H1 (cell line): ENCODE measurements at regions not wholly inside any gene's neighbourhood (a gene's known extent, or its start where the extent isn't known, plus 50 kb on each side); places are given as distances from the start of the nearest gene placed in this dataset.
A peak's percentile ranks its signal among the peaks of the same experiment; 100 is the strongest.

Experiments used
- CTCF ChIA-PET: fragments of 300-600 bp; sonication (Branson Sonifier 250); formaldehyde crosslinking; loops from one replicate; lab custom pipeline; 2021; ENCODE audit not compliant: partially characterized antibody; lab: Charles Lee
- POLR2A ChIA-PET: fragments of 300-600 bp; sonication (Branson Sonifier 250); formaldehyde crosslinking; loops from one replicate; lab custom pipeline; 2021; ENCODE audit warnings: inconsistent platforms; ENCODE audit not compliant: partially characterized antibody; lab: Charles Lee
- DNase-seq, 2 experiments: peaks; one replicate each; pipeline versions ENCODE4 v3.0.0 to v3.0.0-alpha.2; 2010 to 2022; ENCODE audit warnings: low spot score in 2 of 2, low read depth in 1 of 2, mixed read lengths in 1 of 2
- FAIRE-seq: peaks from 2 replicates; lab custom pipeline; 2011; peaks lifted over from hg19 to GRCh38; lab: Jason Lieb, UNC
- H2AFZ ChIP-seq: 2 replicates; pipeline ENCODE4 v1.8.1; 2012; ENCODE audit warnings: low read length, inconsistent platforms
- H2AK5ac ChIP-seq: 2 replicates; pipeline ENCODE4 v1.6.1; 2013; ENCODE audit warnings: low read depth, low read length
- H2BK120ac ChIP-seq: replicated peaks from 2 replicates; pipeline ENCODE3; 2013; ENCODE audit warnings: low read depth, low read length, inconsistent platforms
- H2BK12ac ChIP-seq: 2 replicates; pipeline ENCODE4 v1.6.1; 2013; ENCODE audit warnings: low read depth, low read length
- H2BK15ac ChIP-seq: 2 replicates; pipeline ENCODE4 v1.6.1; 2013; ENCODE audit warnings: low read length
- H2BK20ac ChIP-seq: 2 replicates; pipeline ENCODE4 v1.6.1; 2013; ENCODE audit warnings: low read length
- H2BK5ac ChIP-seq: 2 replicates; pipeline ENCODE4 v1.6.1; 2013; ENCODE audit warnings: low read depth, low read length
- H3K14ac ChIP-seq: 2 replicates; pipeline ENCODE4 v1.6.1; 2013; ENCODE audit warnings: inconsistent platforms; ENCODE audit not compliant: insufficient read length
- H3K18ac ChIP-seq: 2 replicates; pipeline ENCODE4 v1.6.1; 2013; ENCODE audit warnings: low read length; ENCODE audit errors: extremely low read depth
- H3K23ac ChIP-seq: 2 replicates; pipeline ENCODE4 v1.6.1; 2013; ENCODE audit warnings: inconsistent platforms; ENCODE audit not compliant: insufficient read length
- H3K23me2 ChIP-seq: 2 replicates; pipeline ENCODE4 v1.6.1; 2013; ENCODE audit warnings: low read depth, low read length
- H3K27ac ChIP-seq: 2 replicates; pipeline ENCODE4 v1.6.1; 2011; ENCODE audit warnings: low read depth, low read length, inconsistent platforms
- H3K27me3 ChIP-seq, 4 experiments: replicated peaks in 1 of 4; 1 replicate in 1 of 4; 2 replicates in 3 of 4; pipeline versions ENCODE4 v1.6.1 to v1.8.1; 2011 to 2013; ENCODE audit warnings: low read length in 3 of 4, mild to moderate bottlenecking in 3 of 4, inconsistent platforms in 2 of 4, mixed read lengths in 2 of 4, moderate library complexity in 1 of 4; ENCODE audit not compliant: control insufficient read depth in 3 of 4, insufficient read depth in 3 of 4; ENCODE audit errors: extremely low read depth in 1 of 4
- H3K36me3 ChIP-seq, 4 experiments: 2 replicates each; pipeline versions ENCODE4 v1.6.1 to v1.8.1; 2011 to 2013; ENCODE audit warnings: mild to moderate bottlenecking in 4 of 4, low read length in 3 of 4, moderate library complexity in 2 of 4, control low read depth in 1 of 4, inconsistent platforms in 1 of 4; ENCODE audit not compliant: insufficient read depth in 4 of 4, control insufficient read depth in 2 of 4
- H3K4ac ChIP-seq: replicated peaks from 2 replicates; pipeline ENCODE3; 2013; ENCODE audit warnings: low read length, low read depth, mixed read lengths, inconsistent platforms; ENCODE audit not compliant: insufficient read length
- H3K4me1 ChIP-seq, 4 experiments: replicated peaks in 1 of 4; 1 replicate in 1 of 4; 2 replicates in 3 of 4; pipeline versions ENCODE4 v1.6.1 to v1.8.1; 2011 to 2013; ENCODE audit warnings: low read length in 3 of 4, inconsistent platforms in 2 of 4, mixed read lengths in 1 of 4; ENCODE audit not compliant: insufficient read depth in 4 of 4, control insufficient read depth in 3 of 4
- H3K4me2 ChIP-seq, 2 experiments: 2 replicates each; pipeline versions ENCODE4 v1.6.1 to v1.8.1; 2011 to 2013; ENCODE audit warnings: low read depth in 2 of 2, low read length in 2 of 2, control low read depth in 1 of 2, inconsistent platforms in 1 of 2, mild to moderate bottlenecking in 1 of 2; ENCODE audit not compliant: insufficient read depth in 1 of 2
- H3K4me3 ChIP-seq, 4 experiments: fragments of 200-600, 300-600 bp in 1 of 4; sonication (generic), shearing (Covaris generic), sonication (Bioruptor Twin) in 1 of 4; 2 replicates each; pipeline versions ENCODE4 v1.5.1 to v1.8.1; 2011 to 2016; ENCODE audit warnings: low read length in 4 of 4, low read depth in 3 of 4, control low read depth in 2 of 4, inconsistent platforms in 2 of 4, mild to moderate bottlenecking in 2 of 4, mixed read lengths in 1 of 4, moderate library complexity in 1 of 4; ENCODE audit not compliant: insufficient read depth in 2 of 4; ENCODE audit errors: extremely low read depth in 1 of 4
- H3K56ac ChIP-seq: replicated peaks from 2 replicates; pipeline ENCODE3; 2013; ENCODE audit warnings: low read depth, mild to moderate bottlenecking, mixed read lengths, low read length, inconsistent platforms; ENCODE audit not compliant: insufficient read length
- H3K79me1 ChIP-seq: 2 replicates; pipeline ENCODE4 v1.6.1; 2013; ENCODE audit warnings: low read depth, low read length, control low read depth
- H3K79me2 ChIP-seq, 2 experiments: 2 replicates each; pipeline versions ENCODE4 v1.6.1 to v1.8.1; 2012 to 2013; ENCODE audit warnings: low read length in 2 of 2, mild to moderate bottlenecking in 2 of 2, inconsistent platforms in 1 of 2; ENCODE audit not compliant: insufficient read depth in 2 of 2, control insufficient read depth in 1 of 2
- H3K9ac ChIP-seq, 4 experiments: replicated peaks in 1 of 4; 1 replicate in 1 of 4; 2 replicates in 3 of 4; pipeline versions ENCODE4 v1.6.1 to v1.8.1; 2011 to 2013; ENCODE audit warnings: low read depth in 3 of 4, low read length in 3 of 4, control low read depth in 2 of 4, mild to moderate bottlenecking in 2 of 4, moderate library complexity in 2 of 4, inconsistent platforms in 1 of 4; ENCODE audit errors: extremely low read depth in 1 of 4
- H3K9me3 ChIP-seq, 2 experiments: 2 replicates each; pipeline versions ENCODE4 v1.6.1 to v1.8.1; 2012 to 2013; ENCODE audit warnings: mild to moderate bottlenecking in 2 of 2, moderate library complexity in 2 of 2, control low read depth in 1 of 2, inconsistent platforms in 1 of 2, low read depth in 1 of 2, low read length in 1 of 2, mixed read lengths in 1 of 2; ENCODE audit not compliant: insufficient read depth in 2 of 2
- H4K20me1 ChIP-seq, 2 experiments: replicated peaks in 1 of 2; 2 replicates each; pipeline versions ENCODE3 to v1.8.1; 2011 to 2013; ENCODE audit warnings: inconsistent platforms in 2 of 2, low read length in 2 of 2, mild to moderate bottlenecking in 1 of 2; ENCODE audit not compliant: insufficient read depth in 2 of 2, control insufficient read depth in 1 of 2
- H4K5ac ChIP-seq: 2 replicates; pipeline ENCODE4 v1.6.1; 2013; ENCODE audit warnings: low read length, low read depth, mixed read lengths, inconsistent platforms; ENCODE audit not compliant: insufficient read length
- H4K8ac ChIP-seq: 2 replicates; pipeline ENCODE4 v1.8.0; 2013; ENCODE audit warnings: mild to moderate bottlenecking, moderate library complexity, low read length, inconsistent platforms; ENCODE audit not compliant: insufficient read depth; ENCODE audit errors: extremely low read depth
- H4K91ac ChIP-seq: replicated peaks from 2 replicates; pipeline ENCODE3; 2013; ENCODE audit warnings: low read length, mixed read lengths, inconsistent platforms; ENCODE audit not compliant: insufficient read length
- CBX5 ChIP-seq: fragments of 300-800, 300-1000 bp; sonication (generic); IDR thresholded peaks from 2 replicates; pipeline ENCODE4 v1.7.1; 2016; ENCODE audit warnings: antibody characterized with exemption, low read length, low read depth
- YY1 ChIP-seq: IDR thresholded peaks from 2 replicates; pipeline ENCODE4 v1.6.1; 2011; ENCODE audit warnings: low read depth, mild to moderate bottlenecking, low read length
- WGBS, 2 experiments: shearing (Covaris generic) in 1 of 2; methylation state at CpG; one replicate each; pipeline versions ENCODE4 v1.1.6 to v1.1.7; 2013 to 2015; ENCODE audit warnings: low lambda C conversion rate in 2 of 2, mixed read lengths in 2 of 2, inconsistent platforms in 1 of 2, low coverage in 1 of 2, missing lambda C conversion rate in 1 of 2; ENCODE audit not compliant: insufficient replicate concordance in 2 of 2, insufficient coverage in 1 of 2, insufficient read length in 1 of 2; ENCODE audit errors: extremely low coverage in 1 of 2, missing lambda C conversion rate in 1 of 2; 5-methylcytosine and 5-hydroxymethylcytosine counted together
- TF ChIP-seq, protein P1 (sequence below): IDR thresholded peaks from 2 replicates; pipeline ENCODE4 v1.6.1; 2011; ENCODE audit warnings: low read length, improper control_type of control experiment

DNA sequence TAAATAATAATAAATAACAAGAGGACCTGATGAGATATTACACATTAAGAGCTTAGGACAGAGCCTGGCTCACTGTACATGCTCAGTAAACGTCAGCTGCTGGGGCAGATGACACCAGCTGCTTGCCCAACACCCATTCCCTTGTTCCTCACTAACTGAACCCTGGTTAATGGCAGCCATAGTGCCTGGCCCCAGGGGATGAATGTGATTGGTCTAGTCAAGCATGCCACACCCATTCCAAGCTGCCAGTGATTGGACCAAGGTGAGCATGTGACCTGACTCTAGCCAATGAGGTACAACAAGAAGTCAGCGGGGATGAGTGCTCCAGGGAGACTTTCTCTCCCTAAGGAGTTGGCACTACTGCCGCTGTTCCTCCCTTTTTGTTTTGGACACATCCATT, 85.1 kb upstream of the PTPN1 start:
- no peak overlapping the region for H3K14ac ChIP-seq
- H3K4ac ChIP-seq: no peak overlapping the region
- H3K27ac ChIP-seq: no peak overlapping the region
- H2BK120ac ChIP-seq: no peak overlapping the region
- H3K36me3 ChIP-seq: no peaks in the 10 kb centered on the region
- H3K79me1 ChIP-seq: no peaks in the 10 kb centered on the region
- no peak overlapping the region for H2AK5ac ChIP-seq
- no peaks in the 10 kb centered on the region for H3K27me3 ChIP-seq
- H3K4me1 ChIP-seq: peaks cover 0 to 6% (median 0%) of the 10 kb centered on the region in 4 experiments; a peak in 2 of 7 replicates
- no peak overlapping the region for H4K5ac ChIP-seq
- no peak for FAIRE-seq
- H3K79me2 ChIP-seq: no peaks in the 10 kb centered on the region
- no peaks in the 10 kb centered on the region for H4K20me1 ChIP-seq
- H4K91ac ChIP-seq: no peak overlapping the region
- no peak overlapping the region; the same call in none of the 2 replicates for H3K18ac ChIP-seq
- no peak for TF ChIP-seq CBX5
- peak; percentile 57; the same call in 1 of the 2 replicates for TF ChIP-seq YY1
- TF ChIP-seq, protein P1, sequence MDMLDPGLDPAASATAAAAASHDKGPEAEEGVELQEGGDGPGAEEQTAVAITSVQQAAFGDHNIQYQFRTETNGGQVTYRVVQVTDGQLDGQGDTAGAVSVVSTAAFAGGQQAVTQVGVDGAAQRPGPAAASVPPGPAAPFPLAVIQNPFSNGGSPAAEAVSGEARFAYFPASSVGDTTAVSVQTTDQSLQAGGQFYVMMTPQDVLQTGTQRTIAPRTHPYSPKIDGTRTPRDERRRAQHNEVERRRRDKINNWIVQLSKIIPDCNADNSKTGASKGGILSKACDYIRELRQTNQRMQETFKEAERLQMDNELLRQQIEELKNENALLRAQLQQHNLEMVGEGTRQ: peak; percentile 59; the same call in 1 of the 2 replicates
- no peak overlapping the region for H3K4me3 ChIP-seq
- ChIA-PET POLR2A (no interaction called here), CTCF (interaction anchor here (0.9 to 1.3 kb wide), 2 partner anchors 38 to 98 kb away, joined by 3 read pairs; no protein-coding TSS in a partner anchor)
- no peak overlapping the region for H3K4me2 ChIP-seq
- H3K23me2 ChIP-seq: no peaks in the 10 kb centered on the region
- no peak overlapping the region for H3K9ac ChIP-seq
- H2BK15ac ChIP-seq: 0 out of 2 replicates have a peak overlapping the region, but pooled peaks have one; percentile 12
- no peak for DNase-seq
- no peak overlapping the region for H2BK12ac ChIP-seq
- no peaks in the 10 kb centered on the region for H3K9me3 ChIP-seq
- no peak overlapping the region for H3K56ac ChIP-seq
- no peak overlapping the region for H3K23ac ChIP-seq
- no peak overlapping the region for H4K8ac ChIP-seq
- no peak overlapping the region for H2BK5ac ChIP-seq
- no peak overlapping the region; the same call in 1 of the 2 replicates for H2AFZ ChIP-seq
- no peak overlapping the region for H2BK20ac ChIP-seq
- 64% methylated on average over 3 of the region's 3 CpGs; no CpG with 5 or more reads in 1 of the 2 experiments for WGBS, 2 experiments
